ENCODE measurements at regions not wholly inside any gene's neighbourhood (a gene's known extent, or its start where the extent isn't known, plus 50 kb on each side); places are given as distances from the start of the nearest gene placed in this dataset.

GRCh38 chr2:61670591-61671501, 132.7 kb upstream of the XPO1 start:
- H3K27me3 ChIP-seq (ENCODE audit: control insufficient read depth in 4 of 4, insufficient read depth in 4 of 4, low read length in 3 of 4), result no peaks in the 10 kb centered on the region
- no peaks in the 10 kb centered on the region for H3K36me3 ChIP-seq (ENCODE audit: control insufficient read depth in 4 of 4, insufficient read depth in 3 of 4, low read depth in 1 of 4, low read length in 3 of 4)
- WGBS, result 4% methylated on average over 3 of the region's 3 CpGs
- H3K27ac ChIP-seq (ENCODE audit: low read depth in 1 of 2, low read length in 2 of 2), result peak overlapping the region; percentile 86 to 89
- peaks cover 0 to 14% (median 11%) of the 10 kb centered on the region in 4 donors for H3K4me1 ChIP-seq (ENCODE audit: control insufficient read depth in 4 of 4, insufficient read depth in 4 of 4, low read length in 3 of 4)
- DNase-seq (ENCODE audit: low spot score), result no peak
- TF ChIP-seq FOXA2 (IDR thresholded peaks at IDR 0.05) (no peak), JUND (IDR thresholded peaks at IDR 0.05) (peak in 1 of 2 donors; percentile 24), HNF4G (IDR thresholded peaks at IDR 0.05) (no peak), HNF4A (conservative IDR thresholded peaks at IDR 0.05) (peak; percentile 70 to 79), RXRA (IDR thresholded peaks at IDR 0.05) (peak; percentile 4 to 61), FOXA1 (IDR thresholded peaks at IDR 0.05) (no peak), RAD21 (IDR thresholded peaks at IDR 0.05) (peak in 1 of 2 donors; percentile 55), ZBTB33 (IDR thresholded peaks at IDR 0.05) (no peak), SP1 (IDR thresholded peaks at IDR 0.05) (peak; percentile 90), EGR1 (IDR thresholded peaks at IDR 0.05; ENCODE audit: low read depth in 2 of 2) (no peak), REST (IDR thresholded peaks at IDR 0.05) (peak; percentile 36), MAX (IDR thresholded peaks at IDR 0.05) (no peak), TAF1 (conservative IDR thresholded peaks at IDR 0.05) (peak; percentile 63), YY1 (IDR thresholded peaks at IDR 0.05) (no peak), NR2F2 (IDR thresholded peaks at IDR 0.05) (peak; percentile 37), GABPA (IDR thresholded peaks at IDR 0.05 in 1 of 2, conservative IDR thresholded peaks at IDR 0.05 in 1 of 2) (no peak), CTCF (IDR thresholded peaks at IDR 0.05; ENCODE audit: low read depth, low read length, missing input control) (no peak)
- TF ChIP-seq, protein P1, sequence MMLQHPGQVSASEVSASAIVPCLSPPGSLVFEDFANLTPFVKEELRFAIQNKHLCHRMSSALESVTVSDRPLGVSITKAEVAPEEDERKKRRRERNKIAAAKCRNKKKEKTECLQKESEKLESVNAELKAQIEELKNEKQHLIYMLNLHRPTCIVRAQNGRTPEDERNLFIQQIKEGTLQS (IDR thresholded peaks at IDR 0.05), result peak; percentile 35
- H3K4me3 ChIP-seq (ENCODE audit: low read depth in 1 of 3, low read length in 3 of 3), result peak overlapping the region in 2 of 3 donors; percentile 32 to 37
- peaks cover 0 to 4% (median 2%) of the 10 kb centered on the region in 4 donors for H3K9me3 ChIP-seq (ENCODE audit: control insufficient read depth in 4 of 4, low read length in 3 of 4)
- H3K9ac ChIP-seq (ENCODE audit: low read depth in 1 of 2, low read length in 2 of 2), result peak overlapping the region; percentile 62 to 83

Data from liver (tissue), 8 donors.